ENCODE measurements at regions not wholly inside any gene's neighbourhood (a gene's known extent, or its start where the extent isn't known, plus 50 kb on each side); places are given as distances from the start of the nearest gene placed in this dataset.
A peak's percentile ranks its signal among the peaks of the same experiment; 100 is the strongest.

DNA sequence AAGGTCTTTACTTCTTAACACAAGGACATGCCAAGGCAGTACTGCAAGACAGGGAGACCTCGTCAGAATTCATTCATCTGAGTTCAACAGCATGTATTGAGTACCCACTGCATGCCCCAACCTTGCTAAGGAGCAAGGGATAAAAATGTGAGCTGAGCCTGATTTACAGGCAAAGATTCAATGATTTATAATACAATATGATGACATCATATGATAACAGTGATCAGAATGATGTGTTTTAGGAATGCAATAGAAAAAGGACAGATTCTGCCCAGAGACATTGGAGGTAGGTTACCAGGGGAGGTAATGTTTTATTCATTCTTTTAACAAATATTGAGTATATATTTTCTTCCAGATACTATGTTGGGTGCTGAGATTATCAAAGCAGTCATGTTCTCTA, 406.6 kb downstream of the ARHGEF28 start:
- no peak overlapping the region for H3K4me3 ChIP-seq (ENCODE audit: low read depth, low read length)
- DNase-seq (ENCODE audit: low read depth) = no peak
- in situ Hi-C loops (cut with HindIII; ENCODE audit: low sequenced_read_pairs) = no loop called here
- TF ChIP-seq, protein P1, sequence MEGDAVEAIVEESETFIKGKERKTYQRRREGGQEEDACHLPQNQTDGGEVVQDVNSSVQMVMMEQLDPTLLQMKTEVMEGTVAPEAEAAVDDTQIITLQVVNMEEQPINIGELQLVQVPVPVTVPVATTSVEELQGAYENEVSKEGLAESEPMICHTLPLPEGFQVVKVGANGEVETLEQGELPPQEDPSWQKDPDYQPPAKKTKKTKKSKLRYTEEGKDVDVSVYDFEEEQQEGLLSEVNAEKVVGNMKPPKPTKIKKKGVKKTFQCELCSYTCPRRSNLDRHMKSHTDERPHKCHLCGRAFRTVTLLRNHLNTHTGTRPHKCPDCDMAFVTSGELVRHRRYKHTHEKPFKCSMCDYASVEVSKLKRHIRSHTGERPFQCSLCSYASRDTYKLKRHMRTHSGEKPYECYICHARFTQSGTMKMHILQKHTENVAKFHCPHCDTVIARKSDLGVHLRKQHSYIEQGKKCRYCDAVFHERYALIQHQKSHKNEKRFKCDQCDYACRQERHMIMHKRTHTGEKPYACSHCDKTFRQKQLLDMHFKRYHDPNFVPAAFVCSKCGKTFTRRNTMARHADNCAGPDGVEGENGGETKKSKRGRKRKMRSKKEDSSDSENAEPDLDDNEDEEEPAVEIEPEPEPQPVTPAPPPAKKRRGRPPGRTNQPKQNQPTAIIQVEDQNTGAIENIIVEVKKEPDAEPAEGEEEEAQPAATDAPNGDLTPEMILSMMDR (IDR thresholded peaks at IDR 0.05; ENCODE audit: low read depth, low read length, missing control alignments) = no peak

DNA sequence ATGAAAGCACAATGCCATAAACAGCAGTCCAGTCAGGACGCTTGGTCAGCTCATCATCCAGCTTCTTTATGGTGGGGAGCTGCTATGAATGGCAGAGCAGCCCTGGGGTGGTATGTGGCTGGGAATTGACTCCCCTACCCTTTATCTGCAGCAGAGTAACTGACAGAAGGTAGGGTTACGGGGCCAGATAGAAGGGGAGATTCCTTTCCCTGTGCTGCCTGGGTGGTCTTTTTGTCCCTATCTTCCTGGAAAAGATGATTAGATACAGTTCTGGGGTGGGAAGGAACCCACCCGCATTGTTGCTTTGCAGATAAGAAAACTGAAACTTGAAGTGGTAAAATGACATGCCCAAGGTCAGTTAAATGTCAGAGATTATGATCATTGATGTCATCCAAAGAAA, 405.5 kb downstream of the ARHGEF28 start:
- DNase-seq (ENCODE audit: low read depth) = no peak
- no peak overlapping the region for H3K4me3 ChIP-seq (ENCODE audit: low read depth, low read length)
- in situ Hi-C loops (cut with HindIII; ENCODE audit: low sequenced_read_pairs) = no loop called here
- TF ChIP-seq, protein P1 (IDR thresholded peaks at IDR 0.05; ENCODE audit: low read depth, low read length, missing control alignments) = no peak

DNA sequence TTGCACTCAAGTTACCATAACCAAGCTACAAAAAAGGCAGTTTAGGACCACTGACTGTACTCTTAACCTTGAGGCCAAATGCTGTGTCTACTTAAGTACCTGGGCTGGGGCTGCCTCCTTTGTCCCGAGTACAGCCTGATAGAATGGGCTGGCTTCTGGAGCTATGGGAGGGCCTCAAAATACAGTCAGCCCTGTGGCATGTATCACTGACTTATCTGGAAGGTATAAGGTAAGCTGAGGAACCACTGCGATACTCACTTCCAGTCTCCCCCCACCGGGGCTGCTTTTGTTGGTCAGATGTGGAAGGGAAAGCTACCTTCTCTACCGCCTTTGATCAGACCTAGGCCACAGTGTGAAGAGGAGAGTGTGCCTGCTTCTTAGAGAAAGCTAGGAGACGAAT, 404.8 kb downstream of the ARHGEF28 start:
- TF ChIP-seq, protein P1 (IDR thresholded peaks at IDR 0.05; ENCODE audit: low read depth, low read length, missing control alignments) = no peak
- DNase-seq (ENCODE audit: low read depth) = no peak
- H3K4me3 ChIP-seq (ENCODE audit: low read depth, low read length) = no peak overlapping the region
- in situ Hi-C loops (cut with HindIII; ENCODE audit: low sequenced_read_pairs) = no loop called here

DNA sequence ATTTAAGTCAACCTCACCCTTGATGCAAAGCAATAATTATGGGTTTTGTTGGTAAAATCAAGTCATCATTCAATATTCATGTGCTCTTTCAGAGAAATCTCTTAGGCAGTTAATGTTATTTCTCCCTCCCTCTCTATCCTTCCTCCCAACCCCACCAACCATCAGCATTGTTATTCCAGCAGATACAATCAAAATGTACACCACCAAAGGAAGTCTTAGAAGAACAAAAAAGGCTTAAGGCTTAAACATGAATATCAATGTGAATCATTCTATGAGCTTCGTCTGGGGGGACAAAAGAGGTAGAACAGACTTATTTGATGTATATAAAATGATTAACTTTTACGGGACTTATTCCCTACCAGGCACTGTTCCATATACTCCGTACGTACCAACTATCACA, 404.4 kb downstream of the ARHGEF28 start:
- TF ChIP-seq, protein P1 (IDR thresholded peaks at IDR 0.05; ENCODE audit: low read depth, low read length, missing control alignments) = no peak
- no peak overlapping the region for H3K4me3 ChIP-seq (ENCODE audit: low read depth, low read length)
- DNase-seq (ENCODE audit: low read depth) = no peak
- in situ Hi-C loops (cut with HindIII; ENCODE audit: low sequenced_read_pairs) = no loop called here

DNA sequence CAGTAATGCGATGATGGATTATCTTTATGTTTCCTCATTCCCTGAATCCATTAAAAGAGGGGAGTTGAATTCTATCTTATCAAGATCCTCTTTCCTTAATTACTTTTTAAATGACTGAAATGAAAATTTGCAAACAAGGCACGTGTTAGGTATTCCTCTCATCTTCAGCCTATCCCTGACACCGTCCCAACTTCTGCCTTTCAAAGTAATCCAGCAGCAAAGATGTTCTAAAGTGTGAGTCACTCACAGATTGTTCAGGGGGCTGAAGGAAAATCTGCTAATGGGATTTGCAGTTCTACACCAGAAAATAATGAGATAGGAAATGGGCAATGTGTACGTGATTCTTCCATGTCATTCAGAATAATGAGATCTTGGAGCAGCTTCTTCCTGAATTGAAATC, 403.0 kb downstream of the ARHGEF28 start:
- in situ Hi-C loops (cut with HindIII; ENCODE audit: low sequenced_read_pairs) = no loop called here
- TF ChIP-seq, protein P1 (IDR thresholded peaks at IDR 0.05; ENCODE audit: low read depth, low read length, missing control alignments) = no peak
- DNase-seq (ENCODE audit: low read depth) = no peak
- no peak overlapping the region for H3K4me3 ChIP-seq (ENCODE audit: low read depth, low read length)

DNA sequence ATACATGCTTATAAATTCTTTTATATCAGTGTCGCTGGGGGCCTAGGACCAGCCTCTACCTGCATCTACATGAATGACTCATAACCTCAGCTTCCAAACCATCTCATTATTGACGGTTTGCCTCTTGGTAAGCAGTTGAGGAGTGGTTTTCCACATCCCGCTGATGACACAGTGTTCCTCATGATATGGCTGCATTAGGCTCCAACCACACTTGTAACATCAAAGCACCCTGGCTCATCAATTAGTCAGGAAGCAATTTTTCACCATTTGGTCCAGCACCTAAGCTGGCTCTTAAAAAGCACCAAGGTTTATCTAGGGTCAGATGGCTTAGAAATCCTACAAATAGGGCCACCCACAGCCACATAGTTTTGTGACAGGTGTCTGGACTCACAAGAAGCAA, 402.4 kb downstream of the ARHGEF28 start:
- TF ChIP-seq, protein P1 (IDR thresholded peaks at IDR 0.05; ENCODE audit: low read depth, low read length, missing control alignments) = no peak
- DNase-seq (ENCODE audit: low read depth) = peak; percentile 44
- no peak overlapping the region for H3K4me3 ChIP-seq (ENCODE audit: low read depth, low read length)
- in situ Hi-C loops (cut with HindIII; ENCODE audit: low sequenced_read_pairs) = no loop called here
